EH (cell line): ENCODE measurements at regions not wholly inside any gene's neighbourhood (a gene's known extent, or its start where the extent isn't known, plus 50 kb on each side); places are given as distances from the start of the nearest gene placed in this dataset.

ENCODE experiments used
- DNase-seq: peaks from one replicate; pipeline ENCODE4 v3.0.0-alpha.2; 2015; ENCODE audit warnings: low read depth

DNA sequence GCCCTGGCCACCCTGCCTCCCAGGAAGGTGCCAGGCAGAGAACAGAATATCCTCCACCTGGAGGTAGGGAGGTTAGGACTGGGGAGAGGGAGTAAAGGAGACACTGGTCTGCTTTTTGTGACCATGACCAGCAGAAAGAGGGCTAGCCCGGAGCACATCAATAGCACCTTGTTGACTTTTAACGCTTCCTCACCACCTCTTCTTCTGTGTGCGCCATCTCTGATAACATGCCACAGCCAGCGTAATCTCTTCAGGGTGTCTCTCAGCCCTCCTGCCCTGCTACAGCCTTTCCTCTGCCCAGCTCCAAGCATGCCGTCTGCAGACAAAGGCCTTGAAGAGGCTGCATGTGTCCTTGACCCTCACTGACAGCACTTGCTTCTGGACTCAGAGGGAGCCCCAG is 50.9 kb upstream of the GJA5 start:
- no peak for DNase-seq

DNA sequence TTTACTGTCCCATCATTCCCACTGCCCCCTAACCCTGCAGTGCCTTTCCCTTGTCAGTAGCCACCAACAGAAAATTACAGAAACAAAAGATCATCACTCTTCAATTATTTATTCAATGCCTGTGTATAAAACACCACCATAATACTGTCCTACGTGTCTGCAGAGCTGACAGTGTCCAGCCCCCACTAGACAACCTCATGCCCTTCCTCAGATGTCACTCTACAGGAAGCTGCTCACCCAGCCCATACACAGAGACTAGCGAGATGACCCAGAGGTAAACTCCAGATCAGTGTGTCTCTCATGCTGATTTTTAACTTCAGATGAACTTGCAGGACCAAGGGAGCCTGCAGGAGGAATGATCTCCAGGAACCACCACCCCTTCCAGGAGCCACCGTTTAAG is 51.3 kb upstream of the GJA5 start:
- no peak for DNase-seq

DNA sequence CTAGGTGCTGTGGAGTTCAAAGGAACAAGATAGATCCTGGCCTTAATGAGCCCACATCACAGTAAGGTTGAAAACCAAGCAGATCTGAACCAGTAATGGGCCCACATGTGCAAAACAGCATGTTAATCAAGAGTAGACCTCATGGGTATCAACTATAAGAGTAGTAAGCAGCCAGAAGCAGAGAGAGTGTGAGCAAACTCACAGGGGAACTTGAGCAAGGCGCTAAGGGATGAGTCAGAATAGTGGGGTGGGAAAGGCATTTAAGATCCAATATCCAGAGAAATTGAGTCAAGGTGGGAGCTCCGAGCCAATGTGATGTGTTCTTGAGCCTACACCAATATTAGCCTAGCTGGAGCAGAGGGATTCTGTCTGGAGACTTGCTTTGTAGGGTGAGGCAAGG is 52.4 kb upstream of the GJA5 start:
- no peak for DNase-seq

DNA sequence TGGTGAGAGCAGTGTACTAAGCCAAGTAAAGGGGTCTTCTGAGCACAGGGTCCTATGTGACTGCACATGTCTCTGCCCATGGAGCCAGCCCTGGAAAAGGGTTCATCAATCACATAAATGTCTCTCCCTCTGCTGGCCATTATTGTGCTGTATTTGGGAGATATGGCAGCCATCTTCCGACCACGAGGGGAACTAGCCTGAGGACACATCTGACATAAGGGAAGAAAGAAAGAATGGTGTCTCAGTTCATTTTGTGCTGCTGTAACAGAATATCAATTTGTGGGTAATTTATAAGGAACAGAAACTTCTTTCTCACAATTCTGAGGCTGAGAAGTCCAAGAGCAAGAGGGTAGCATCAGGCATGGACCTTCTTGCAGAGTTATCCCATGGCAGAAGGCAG is 55.1 kb upstream of the GJA5 start:
- DNase-seq, result peak; percentile 22

DNA sequence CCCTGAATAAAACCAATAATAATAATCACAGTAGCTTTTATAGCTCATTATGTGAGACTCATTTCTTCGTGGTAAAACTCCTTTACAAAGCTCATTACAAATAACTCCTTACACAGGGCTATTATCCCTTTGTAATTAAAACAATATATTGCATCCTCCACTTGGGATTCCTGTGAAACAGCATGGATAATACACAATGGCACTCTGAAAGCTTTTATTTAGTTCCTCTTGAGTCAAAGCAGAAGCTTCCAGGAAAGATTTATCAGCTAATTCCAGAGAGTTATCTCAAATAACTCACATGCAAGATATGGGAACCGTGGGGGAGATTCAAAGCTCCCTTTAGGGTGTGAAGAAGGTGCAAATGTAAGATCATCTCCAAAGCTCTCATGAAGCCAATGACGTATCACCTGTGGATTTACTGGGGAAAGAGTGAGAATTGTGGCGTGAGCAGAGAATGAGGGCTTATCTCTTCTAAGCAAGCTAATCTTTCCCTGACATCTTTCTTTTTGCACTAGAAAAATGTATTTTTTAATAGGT is 60.4 kb upstream of the GJA5 start:
- no peak for DNase-seq

DNA sequence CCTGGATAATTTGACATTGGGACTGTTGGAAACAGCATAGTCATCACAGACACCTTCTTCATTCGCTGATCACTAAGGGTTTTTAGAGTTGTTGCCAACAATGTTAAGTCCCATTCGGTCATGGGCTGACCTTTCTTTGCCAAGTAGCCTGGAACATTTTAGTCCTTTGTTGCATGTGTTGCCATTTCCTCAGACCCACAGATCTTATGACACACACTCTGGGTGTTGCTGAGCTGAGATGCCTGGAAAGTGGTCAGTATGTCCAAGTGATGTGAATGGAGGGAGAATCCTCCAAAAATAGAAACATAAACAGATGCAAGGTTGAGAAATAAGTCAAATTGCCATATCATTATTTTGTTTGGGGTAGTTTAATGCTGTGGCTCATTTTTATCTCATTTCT is 61.5 kb upstream of the GJA5 start:
- peak; percentile 73 for DNase-seq

DNA sequence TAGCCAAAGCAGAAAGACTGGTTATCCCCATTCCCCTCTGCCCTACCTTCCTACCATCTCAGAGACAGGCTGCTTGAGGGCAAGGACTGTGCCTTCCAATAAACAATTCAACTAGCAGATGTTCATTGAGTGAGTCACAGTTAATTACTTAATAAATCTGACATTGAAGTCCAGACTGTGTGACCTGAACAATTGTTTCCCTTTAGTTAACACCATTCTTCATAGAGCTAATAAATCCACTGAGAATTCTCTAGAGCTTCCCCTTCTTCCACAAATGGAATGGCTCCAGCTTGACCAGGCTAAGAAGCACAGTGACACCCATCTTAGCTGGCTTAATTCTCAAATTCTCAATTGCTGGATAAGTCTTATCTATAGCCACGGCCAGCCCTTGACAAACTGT is 61.9 kb upstream of the GJA5 start:
- DNase-seq, result no peak

DNA sequence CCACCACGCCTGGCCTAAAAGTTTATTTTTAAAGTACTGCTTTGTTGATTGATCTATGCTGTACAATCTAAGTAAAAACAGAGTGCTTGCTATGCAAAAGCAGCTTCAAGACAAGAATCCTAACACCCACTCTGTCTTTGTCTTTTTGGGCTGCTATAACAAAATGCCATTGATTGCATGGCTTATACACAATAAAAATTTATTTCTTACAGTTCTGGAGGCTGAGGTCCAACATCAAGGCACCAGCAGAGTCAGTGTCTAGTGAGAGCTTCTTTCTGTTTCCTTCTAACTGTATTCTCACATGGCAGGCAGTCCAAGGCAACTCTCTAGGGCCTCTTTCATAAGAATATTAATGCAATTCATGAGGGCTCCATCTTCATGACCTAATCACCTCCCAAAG is 63.6 kb upstream of the GJA5 start:
- no peak for DNase-seq

DNA sequence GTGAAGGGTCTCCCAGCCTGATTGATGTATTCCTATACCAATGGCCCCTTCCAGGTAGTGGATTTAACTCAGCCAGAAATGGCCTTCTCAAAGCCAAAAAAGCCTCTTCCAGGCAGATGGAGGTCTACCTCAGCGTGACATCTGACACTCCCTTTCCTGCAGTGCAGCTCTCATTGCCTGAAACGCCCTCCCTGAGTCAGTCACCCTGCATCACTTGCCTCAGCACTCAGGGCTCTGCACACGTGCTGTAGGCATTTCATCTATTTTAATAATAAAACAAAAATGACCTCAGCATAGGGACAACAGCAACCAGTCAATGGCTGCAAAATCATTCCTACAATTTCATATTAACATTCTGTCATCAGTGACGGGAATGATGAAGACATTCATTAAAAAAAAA is 64.4 kb upstream of the GJA5 start:
- no peak for DNase-seq

DNA sequence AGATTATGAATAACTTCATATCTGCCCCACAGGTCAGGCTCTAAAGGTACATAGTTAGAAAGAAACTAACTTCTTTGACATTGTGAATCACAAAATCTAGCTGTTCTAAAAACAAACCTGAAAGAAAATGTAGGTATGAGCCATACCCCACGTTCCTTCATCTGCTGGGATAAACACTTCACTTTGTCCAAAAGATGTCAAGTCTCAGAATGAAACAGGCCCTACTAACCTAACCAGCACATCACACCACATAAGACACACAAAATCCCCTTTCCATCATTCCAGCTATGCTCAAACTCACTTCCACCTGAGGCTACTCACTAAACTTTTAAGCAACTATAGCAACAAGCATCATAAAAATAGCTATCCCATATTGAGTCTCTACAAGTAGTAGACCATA is 65.2 kb upstream of the GJA5 start:
- no peak for DNase-seq

DNA sequence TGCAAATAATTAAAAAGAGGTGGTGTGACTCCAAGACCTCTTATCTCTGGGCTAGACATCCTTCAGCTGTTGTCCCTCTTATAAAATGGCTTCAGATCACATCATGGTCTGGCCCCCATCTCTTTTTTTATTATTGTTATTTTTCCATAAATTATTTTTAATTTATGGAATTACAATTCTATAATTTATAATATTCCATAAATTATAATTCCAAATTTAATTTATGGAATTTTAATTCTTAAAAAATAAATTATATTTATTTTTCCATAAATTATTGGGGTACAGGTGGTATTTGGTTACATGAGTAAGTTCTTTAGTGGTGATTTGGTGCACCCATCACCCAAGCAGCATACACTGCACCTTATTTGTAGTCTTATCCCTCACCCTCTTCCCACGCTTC is 65.9 kb upstream of the GJA5 start:
- no peak for DNase-seq

DNA sequence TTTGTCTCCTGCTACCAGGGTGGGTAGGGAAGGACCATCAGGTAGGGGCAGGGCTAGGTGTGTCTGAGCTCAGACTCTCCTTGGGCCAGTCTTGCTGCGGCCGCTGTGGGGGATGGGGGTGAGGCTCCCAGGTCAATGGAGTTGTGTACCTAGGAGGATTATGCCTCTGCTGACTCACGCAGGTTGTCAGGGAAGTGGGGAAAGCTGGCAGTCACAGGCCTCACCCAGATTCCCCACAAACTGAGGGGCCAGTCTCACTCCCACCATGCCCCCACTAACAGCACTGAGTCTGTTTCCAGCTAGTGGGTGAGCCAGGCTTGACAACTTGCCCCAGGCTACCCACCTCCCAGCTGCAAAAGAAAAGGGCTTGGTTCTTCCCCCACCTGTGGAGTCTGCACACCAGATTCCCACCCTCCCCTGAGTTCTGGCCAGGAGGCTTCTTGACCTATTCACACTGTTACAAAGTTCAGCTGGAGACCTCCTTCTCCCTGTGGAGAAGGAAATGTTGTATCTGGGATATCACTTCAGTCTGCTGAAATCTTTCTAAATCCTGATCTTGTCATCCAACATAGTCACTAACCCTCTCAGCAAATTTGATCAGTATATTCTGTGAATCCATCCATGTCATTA is 69.2 kb upstream of the GJA8 start:
- DNase-seq, result no peak

DNA sequence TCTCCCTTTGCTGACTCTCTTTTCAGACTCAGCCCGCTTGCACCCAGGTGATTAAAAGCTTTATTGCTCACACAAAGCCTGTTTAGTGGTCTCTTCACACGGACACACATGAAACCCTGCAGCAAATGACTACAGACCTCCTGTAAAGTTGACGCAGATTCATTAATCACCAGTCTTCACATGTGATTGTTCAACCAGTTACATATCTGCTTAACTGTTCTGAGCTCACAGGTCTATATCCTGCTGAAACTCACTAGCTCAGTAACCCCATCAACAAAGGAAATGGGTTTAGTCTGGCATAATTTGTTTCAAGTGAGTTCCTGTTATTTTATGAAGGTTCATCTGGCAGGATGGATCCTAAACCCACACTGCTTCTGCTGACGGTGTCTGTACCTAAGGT is 68.4 kb upstream of the GJA8 start:
- DNase-seq, result no peak

DNA sequence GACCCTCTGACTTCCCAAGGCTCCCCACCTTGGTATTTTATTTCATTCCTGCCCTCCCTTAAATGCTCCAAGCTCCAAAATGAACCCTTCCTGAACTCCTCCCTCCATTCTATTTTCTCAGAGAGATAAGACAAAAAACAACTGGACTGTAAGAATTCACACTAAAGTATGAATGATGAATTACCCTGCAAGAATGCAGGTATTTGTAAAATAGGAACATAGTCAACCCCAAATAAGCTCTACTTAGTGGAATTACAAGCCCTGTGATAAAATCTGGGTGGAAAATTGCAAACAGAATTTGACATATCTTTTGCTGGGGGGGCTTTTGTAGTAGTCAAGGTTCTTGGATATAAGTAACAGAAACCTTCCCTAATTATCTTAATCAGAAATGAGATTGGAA is 67.8 kb upstream of the GJA8 start:
- no peak for DNase-seq

DNA sequence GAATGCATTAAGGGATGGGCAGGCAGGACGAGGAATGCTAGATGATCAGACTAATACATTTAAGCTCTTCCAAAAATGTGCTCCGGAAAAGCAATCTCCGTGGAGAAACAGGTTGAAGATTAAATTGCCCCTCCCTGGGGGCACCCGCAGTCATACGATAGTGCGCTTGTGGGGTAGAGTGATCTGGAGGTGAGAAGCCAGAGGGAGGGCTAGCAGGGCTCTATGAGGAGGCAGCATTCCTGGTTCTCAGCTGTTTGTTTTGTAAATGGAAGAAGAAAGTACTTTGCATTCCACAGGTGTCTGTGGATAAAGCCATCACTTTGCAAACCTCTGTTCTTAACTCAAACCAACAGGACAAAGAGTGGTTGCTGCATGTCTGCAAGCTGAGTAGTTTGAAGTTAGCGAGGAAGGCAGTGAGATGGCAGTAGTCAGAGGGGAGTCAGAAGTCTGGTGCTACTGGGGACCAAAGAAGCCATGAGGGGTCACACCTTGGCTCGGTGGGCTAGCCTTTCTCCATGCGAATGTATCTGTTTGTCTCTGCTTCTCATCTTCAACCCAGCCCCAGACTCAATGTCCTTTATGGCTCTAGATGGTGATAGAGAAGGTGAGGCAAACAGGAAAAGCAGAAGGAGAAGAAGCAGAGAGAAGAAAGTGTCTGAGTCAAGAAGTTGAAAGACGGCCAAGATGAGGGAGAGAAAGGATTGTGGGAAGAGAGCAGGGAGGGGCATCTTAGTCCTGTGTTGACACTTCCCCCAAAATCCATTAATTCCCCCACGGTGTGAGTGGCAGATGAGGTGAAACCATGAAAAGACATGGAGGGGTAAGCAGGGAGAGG is 65.2 kb upstream of the GJA8 start:
- DNase-seq, result no peak

DNA sequence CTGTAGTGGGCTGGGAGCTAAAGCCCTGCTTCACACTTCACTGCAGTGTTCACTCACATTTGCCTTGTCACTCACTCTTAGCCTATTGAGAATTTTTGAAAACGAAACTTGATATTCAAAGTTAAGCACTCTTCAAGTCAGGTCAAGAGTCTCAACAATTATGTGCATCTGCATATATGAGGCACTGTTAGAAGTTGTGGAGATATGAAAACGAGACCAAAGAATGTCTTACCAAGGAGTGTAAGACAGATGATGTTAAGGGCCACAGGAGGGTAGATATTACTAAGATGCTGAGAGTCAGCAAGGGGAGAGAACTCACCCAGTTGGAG is 64.7 kb upstream of the GJA8 start:
- no peak for DNase-seq

DNA sequence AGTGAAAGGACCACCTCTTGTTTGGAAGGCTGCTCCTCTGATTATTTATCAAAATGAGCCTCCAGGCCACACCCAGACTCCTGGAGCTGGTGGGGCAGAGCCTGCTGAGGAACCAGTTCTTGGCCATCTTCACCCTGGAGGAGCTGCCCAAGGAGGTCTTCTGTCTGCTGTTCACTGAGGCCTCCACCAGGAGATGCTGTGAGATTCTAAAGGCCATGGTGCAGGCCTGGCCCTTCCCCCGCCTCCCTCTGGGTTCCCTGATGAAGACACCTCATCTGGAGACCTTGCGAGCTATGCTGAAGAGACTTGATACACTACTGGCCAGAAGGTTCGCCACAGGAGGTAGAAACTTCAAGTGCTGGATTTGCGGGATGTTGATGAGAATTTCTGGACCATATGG is 61.7 kb upstream of the GJA8 start:
- DNase-seq, result peak; percentile 28

DNA sequence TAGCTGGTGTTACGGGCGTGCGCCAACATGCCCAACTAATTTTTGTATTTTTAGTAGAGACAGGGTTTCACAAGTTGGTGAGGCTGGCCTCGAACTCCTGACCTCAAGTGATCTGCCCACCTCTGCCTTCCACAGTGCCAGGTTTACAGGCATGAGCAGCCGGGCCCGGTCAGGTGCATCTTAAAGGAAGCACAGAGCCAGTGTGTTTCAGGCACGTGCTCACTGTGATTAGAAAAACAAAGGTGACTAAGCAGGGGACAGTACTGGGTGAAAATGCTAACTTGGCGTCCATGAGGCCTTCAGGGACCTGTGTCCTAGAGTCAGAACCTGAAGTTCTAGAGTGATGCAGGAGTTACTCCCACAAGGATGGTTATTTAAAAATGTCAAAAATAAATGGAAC is 60.0 kb upstream of the GJA8 start:
- no peak for DNase-seq

DNA sequence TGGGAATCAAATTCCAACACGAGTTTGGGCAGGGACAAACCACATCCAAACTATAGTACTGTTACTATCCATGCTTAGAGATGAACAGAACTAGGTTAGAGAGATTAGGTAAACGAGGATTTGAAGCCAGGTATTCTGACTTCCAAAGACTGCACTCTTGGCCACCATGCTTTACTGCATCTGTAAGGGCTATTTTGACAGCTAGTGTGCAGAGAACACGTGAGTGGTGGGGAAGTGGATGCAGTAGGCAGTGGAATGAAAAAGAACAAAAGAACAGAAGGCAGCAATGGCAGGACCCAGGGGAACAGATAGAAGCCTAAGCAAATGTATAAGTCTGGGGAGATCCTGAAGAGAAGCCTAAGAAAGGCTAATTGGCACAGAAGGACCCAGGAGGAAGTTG is 59.1 kb upstream of the GJA8 start:
- DNase-seq, result no peak

DNA sequence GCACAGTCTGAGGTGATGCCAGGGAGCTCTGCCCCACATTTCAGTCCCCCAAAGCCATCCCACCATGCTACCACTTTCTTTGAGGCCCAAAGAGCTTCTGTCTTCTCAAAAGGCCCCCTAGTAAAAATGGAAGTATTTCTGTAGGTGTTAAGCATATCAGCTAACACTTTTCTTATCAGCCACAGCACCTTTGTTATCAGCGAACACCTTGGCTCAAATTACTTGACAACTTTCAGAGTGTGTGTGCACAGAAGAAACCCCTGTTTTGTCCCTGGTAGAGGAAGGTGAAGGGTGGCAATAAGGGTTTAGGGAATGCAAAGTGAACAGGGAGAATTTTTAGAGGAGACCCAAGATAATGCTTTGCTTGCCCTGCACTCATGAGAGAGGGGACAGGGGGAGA is 54.8 kb upstream of the GJA8 start:
- no peak for DNase-seq

DNA sequence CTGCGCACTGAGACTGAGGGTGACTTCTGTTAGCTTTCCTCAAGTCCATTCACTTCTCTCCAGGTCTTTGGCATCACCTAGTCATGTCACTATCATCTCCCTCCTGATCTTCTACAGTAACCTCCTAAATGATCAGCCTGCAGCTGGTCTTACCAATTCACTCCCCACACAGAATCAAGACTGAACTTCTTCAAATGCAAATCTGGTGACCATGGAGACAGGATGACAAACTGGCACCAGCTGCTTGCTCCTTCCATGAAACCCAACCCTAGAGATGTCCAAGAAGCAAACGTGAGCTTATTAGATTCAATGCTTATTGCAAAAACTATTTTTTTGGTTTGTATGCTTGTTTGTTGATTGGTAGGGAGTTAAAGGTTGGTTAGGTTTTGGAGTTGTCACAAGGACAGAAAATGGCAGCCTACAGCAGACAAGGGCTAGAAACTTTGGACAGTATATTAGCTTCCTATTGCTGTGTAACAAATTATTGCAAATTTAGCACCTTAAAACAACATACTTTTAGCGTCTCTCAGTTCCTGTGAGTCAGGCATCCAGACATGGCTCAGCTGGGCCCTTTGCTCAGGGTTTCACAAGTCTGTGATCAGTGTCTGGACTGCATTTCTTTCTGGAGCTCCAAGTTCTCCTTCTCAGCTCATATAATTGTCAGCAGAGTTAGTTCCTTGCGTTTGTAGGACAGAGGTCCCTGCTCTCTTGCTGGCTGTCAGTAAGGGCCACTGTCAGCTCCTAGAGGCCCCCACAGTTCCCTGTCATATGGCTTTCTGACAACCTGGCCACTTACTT is 53.3 kb upstream of the GJA8 start:
- peak; percentile 46 for DNase-seq

DNA sequence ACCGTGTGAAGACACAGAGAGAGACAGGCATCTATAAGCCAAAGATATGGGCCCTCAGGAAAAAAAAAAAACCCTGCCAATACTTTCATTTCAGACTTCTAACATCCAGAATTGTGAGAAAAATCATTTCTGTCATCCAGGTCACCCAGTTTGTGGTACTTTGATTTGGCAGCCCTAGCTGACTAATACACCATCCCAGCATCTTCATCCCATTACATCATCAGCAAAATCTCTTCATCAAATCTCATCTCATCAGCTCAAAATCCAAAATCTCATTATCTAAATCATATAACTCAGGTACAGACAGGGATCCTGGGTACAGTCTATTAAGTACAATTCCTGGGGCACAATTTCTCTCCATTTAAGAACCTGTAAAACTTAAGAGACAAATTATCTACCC is 51.9 kb upstream of the GJA8 start:
- no peak for DNase-seq

DNA sequence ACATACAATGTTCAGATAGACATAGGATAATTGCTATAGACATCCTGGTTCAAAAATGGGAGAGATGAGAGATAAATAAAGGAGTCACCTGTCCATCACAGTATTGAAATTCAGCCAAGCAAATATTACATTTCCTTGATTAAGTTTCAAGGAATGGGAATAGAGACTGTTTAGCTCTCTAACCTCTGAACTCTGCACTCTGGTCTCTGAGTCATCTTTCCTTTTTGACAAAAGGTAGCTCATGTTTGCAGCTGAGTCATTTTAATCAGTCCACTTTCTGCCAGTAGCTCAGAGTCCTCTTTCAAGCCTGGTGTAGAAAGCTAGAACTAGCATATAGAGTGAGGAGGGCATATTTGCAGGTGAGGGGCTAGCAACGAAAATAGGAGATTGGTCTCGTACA is 51.4 kb upstream of the GJA8 start:
- peak; percentile 11 for DNase-seq
